Stimulated activated naive CD8-positive, alpha-beta T cell treated with anti-CD3 and anti-CD28 coated beads, Interleukin-15, amount 100 ng/mL, for 72 hours (primary cell): ENCODE measurements at regions not wholly inside any gene's neighbourhood (a gene's known extent, or its start where the extent isn't known, plus 50 kb on each side); places are given as distances from the start of the nearest gene placed in this dataset.

ENCODE experiments used
- ATAC-seq: fragments of 150-1000 bp; cut with Tn5 transposase; 2 replicates; pipeline ENCODE4 v1.10.0; 2021; ENCODE audit warnings: mild to moderate bottlenecking, moderate library complexity
- DNase-seq, 2 donors: peaks; one replicate each; pipeline ENCODE4 v3.0.0; 2021 to 2022
- H3K27ac Mint-ChIP-seq, 2 donors: one replicate each; pipeline ENCODE4 v1.8.0; 2022; ENCODE audit warnings: mild to moderate bottlenecking in 2 of 2, mixed read lengths in 2 of 2, moderate library complexity in 2 of 2
- H3K27me3 Mint-ChIP-seq: one replicate; pipeline ENCODE4 v1.8.0; 2022; ENCODE audit warnings: mixed read lengths
- H3K4me1 Mint-ChIP-seq: one replicate; pipeline ENCODE4 v1.8.0; 2022; ENCODE audit warnings: mild to moderate bottlenecking, mixed read lengths
- H3K4me3 Mint-ChIP-seq, 2 donors: one replicate each; pipeline ENCODE4 v1.8.0; 2022; ENCODE audit warnings: mild to moderate bottlenecking in 2 of 2, mixed read lengths in 2 of 2, moderate library complexity in 1 of 2
- H3K9me3 Mint-ChIP-seq, 2 donors: one replicate each; pipeline ENCODE4 v1.8.0; 2022; ENCODE audit warnings: mixed read lengths in 2 of 2

- H3K4me3 Mint-ChIP-seq: no peak overlapping the region
- H3K4me1 Mint-ChIP-seq: no peaks in the 10 kb centered on the region
- ATAC-seq (no peak), DNase-seq (no peak)
- H3K27me3 Mint-ChIP-seq: peaks cover 2% of the 10 kb centered on the region
- H3K27ac Mint-ChIP-seq: no peak overlapping the region
- no peaks in the 10 kb centered on the region for H3K9me3 Mint-ChIP-seq
These were observed 67.7 kb downstream of the AKR1B1 start for GRCh38 chr7:134391223-134391622.

DNA sequence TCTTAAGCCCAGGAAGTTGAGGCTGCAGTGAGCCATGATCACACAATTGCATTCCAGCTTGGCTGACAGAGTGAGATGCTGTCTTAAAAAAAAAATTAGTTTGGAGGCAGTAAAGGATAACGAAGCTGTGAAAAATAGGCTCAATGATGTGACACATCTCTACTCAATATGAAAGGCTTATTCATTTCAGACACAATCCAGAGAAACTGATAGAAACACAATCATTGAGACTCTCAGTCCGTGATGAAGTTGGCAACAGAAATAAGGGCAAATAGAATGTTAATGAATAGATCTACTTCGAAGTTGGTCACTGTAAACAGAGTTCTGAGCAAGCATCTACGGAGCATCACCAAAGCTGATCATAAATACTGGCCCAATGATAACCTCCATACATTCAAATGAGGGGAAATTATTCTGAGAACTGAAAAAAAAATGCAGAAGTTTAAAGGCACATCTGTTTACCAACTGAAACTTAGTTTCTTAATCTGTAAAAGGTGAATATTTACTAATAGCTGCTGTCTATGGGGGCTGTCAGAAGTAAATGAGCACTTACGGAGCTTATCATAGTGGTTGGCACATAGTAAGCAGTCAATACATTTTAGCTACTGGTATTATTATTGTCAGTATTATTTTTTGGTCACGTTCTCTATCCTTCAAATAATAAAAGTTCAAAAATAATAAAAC lies 70.4 kb downstream of the AKR1B1 start:
- no peak for ATAC-seq

DNA sequence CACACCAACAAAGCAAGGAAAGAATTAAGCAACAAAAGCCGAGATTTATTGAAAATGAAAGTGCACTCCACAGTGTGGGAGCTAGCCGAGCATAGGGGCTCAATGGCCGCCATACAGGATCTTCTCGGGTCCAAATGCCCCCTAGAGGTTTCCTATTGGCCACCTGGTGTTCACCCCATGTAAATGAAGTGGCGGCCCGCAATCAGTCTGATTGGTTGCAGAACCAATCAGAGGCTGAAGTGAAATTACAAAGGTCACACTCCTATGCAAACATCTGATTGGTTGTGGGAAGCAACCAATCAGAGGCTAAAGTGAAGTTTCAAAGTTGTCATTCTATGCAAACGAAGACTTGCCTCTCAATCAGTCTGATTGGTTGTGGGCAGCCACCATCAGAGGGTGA lies 61.8 kb upstream of the SLC35B4 start:
- ATAC-seq (no peak), DNase-seq (no peak)
- H3K9me3 Mint-ChIP-seq: no peaks in the 10 kb centered on the region
- H3K4me3 Mint-ChIP-seq: no peak overlapping the region
- H3K4me1 Mint-ChIP-seq: no peaks in the 10 kb centered on the region
- no peak overlapping the region for H3K27ac Mint-ChIP-seq
- peaks cover 38% of the 10 kb centered on the region for H3K27me3 Mint-ChIP-seq

More for the DNA sequence above, 70.4 kb downstream of the AKR1B1 start:
- no peak for DNase-seq
- no peak overlapping the region for H3K27ac Mint-ChIP-seq
- no peaks in the 10 kb centered on the region for H3K27me3 Mint-ChIP-seq
- no peaks in the 10 kb centered on the region for H3K9me3 Mint-ChIP-seq
- H3K4me3 Mint-ChIP-seq: no peak overlapping the region
- H3K4me1 Mint-ChIP-seq: no peaks in the 10 kb centered on the region

- DNase-seq (no peak), ATAC-seq (no peak)
- Mint-ChIP-seq H3K9me3 (no peaks in the 10 kb centered on the region), H3K27ac (no peak overlapping the region), H3K4me1 (no peaks in the 10 kb centered on the region), H3K4me3 (no peak overlapping the region), H3K27me3 (peaks cover 48% of the 10 kb centered on the region)
These were observed 60.0 kb upstream of the SLC35B4 start for GRCh38 chr7:134376693-134377092.

DNA sequence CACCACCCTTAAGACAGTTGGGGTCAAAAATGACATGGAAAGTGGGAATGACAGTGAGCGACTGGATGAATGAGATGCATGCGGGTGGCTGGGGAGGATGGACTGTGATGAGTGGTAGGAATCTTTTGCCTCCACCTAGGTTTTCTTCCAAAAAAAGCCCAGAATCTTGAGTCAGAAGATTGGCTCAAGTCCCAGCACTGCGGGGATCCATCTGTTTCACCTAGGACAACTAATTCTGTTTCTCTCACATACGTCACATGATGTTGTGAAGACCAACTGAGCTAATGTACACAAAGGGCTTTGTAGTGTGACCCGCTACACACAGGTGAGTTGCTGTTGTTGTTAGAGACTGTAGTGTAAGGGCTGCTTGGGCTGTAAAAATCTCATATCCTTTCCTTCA lies 58.5 kb upstream of the SLC35B4 start:
- DNase-seq (no peak), ATAC-seq (no peak)
- Mint-ChIP-seq H3K4me3 (no peak overlapping the region), H3K27ac (no peak overlapping the region), H3K27me3 (peaks cover 55% of the 10 kb centered on the region), H3K4me1 (no peaks in the 10 kb centered on the region), H3K9me3 (no peaks in the 10 kb centered on the region)

DNA sequence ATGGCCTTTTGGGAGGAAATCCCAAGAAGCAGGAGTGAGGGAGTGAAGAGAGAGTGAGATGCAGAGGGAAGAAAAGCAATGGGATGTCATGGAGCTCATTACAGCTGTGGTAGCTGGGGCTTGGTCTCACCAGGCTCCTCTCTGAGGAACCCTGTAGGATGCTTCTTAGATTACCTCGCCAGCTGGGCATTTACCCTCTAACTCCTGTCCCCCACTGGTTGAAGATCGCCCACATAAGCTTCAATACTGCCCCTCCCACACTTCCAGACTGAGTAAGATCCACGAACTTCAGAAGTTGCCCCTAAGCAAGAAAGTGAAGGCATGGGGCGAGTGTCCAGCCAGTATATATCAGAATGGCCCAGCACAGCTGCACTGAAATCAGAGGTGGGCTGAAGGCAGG lies 58.1 kb upstream of the SLC35B4 start:
- Mint-ChIP-seq H3K4me3 (no peak overlapping the region), H3K4me1 (no peaks in the 10 kb centered on the region), H3K27me3 (peaks cover 59% of the 10 kb centered on the region), H3K9me3 (no peaks in the 10 kb centered on the region), H3K27ac (no peak overlapping the region)
- DNase-seq (no peak), ATAC-seq (no peak)

DNA sequence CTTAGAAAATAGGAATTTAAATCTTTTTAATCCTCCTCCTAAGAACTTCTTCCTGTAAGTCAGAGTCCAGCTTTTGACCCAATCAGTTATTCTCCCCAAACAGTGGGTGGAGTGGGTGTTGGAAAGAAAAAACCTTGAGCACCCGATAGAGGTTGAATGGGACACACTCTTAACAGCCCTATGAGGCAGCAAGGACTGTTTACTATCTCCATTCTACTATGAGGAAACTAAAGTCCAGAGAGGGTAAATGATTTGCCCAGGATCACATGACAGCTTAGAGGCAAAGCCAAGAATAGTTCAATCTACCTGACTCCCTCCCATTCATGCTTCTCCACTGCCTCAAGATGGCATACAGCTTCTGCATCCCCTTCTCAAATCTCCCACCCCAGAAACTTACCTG lies 57.6 kb upstream of the SLC35B4 start:
- Mint-ChIP-seq H3K9me3 (no peaks in the 10 kb centered on the region), H3K27me3 (peaks cover 64% of the 10 kb centered on the region), H3K4me3 (no peak overlapping the region), H3K27ac (no peak overlapping the region), H3K4me1 (no peaks in the 10 kb centered on the region)
- DNase-seq (no peak), ATAC-seq (no peak)

DNA sequence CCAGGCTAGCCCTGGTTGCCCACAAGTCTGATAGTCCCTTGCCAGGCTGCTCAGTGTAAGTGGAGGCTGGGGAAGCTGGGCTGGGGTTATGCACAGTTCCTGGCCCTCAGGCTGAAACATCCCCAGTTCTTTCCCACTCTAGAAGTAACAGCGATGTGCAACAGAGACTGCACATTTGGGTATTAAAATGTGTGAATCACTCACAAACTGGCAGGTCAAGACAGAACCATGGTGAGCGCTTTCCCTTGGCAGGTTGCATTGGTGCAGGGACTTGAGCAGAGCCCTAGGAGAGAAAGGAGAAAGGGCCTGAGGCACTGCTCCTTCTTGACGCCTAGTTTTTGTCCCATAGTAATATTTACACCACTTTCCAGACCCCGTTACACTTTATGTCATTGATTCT lies 56.1 kb upstream of the SLC35B4 start:
- Mint-ChIP-seq H3K27ac (peak overlapping the region in 1 of 2 donors; percentile 83), H3K4me1 (no peaks in the 10 kb centered on the region), H3K9me3 (no peaks in the 10 kb centered on the region), H3K27me3 (peaks cover 66% of the 10 kb centered on the region), H3K4me3 (no peak overlapping the region)
- ATAC-seq (no peak), DNase-seq (no peak)

GRCh38 chr7:134371971-134372370 lies 55.2 kb upstream of the SLC35B4 start:
- H3K27ac Mint-ChIP-seq: no peak overlapping the region
- ATAC-seq (no peak), DNase-seq (no peak)
- no peaks in the 10 kb centered on the region for H3K4me1 Mint-ChIP-seq
- H3K4me3 Mint-ChIP-seq: no peak overlapping the region
- H3K9me3 Mint-ChIP-seq: no peaks in the 10 kb centered on the region
- peaks cover 57% of the 10 kb centered on the region for H3K27me3 Mint-ChIP-seq

- no peak for ATAC-seq
- no peak for DNase-seq
- Mint-ChIP-seq H3K9me3 (no peaks in the 10 kb centered on the region), H3K27ac (no peak overlapping the region), H3K4me3 (no peak overlapping the region), H3K4me1 (no peaks in the 10 kb centered on the region), H3K27me3 (peaks cover 54% of the 10 kb centered on the region)
These were observed 54.8 kb upstream of the SLC35B4 start for GRCh38 chr7:134371536-134371935.

GRCh38 chr7:134370135-134370534 lies 53.4 kb upstream of the SLC35B4 start:
- H3K27ac Mint-ChIP-seq: peak overlapping the region; percentile 38 to 51

DNA sequence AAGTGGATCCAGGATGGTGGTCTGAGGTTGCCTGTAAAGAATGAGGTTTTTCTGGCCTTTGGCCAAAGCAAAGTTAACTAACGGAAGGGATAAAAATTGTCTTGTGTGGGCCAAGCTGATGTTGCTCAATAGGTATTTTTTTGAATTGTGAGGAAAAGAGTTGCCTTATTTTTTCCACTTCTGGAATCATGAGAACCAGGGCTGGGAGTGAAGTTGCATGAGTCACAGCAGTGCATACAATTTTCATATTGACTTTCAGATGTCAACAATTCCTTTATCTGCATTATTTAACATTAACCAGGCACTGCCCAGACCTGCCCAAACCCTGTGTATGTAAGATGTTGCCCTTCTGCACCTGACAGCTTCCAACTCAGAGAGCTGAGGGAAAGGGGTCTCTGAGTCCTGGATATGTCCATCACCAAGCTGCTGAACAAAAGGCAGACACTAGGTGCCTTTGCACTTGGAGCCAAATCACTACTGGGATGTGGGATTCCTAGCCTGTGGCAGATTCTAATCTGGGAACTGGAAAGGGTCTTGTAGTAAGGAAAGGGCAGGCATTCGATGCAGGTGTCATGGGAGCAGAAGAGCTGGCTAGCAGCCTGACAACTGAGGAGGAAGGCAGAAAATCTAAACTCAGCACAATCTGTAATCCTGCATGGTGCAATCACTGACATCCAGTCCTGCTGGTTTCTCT lies 52.3 kb upstream of the SLC35B4 start:
- Mint-ChIP-seq H3K27me3 (peaks cover 44% of the 10 kb centered on the region), H3K4me1 (no peaks in the 10 kb centered on the region), H3K4me3 (no peak overlapping the region), H3K27ac (no peak overlapping the region), H3K9me3 (no peaks in the 10 kb centered on the region)
- no peak for ATAC-seq
- no peak for DNase-seq

More at GRCh38 chr7:134370135-134370534, 53.4 kb upstream of the SLC35B4 start:
- Mint-ChIP-seq H3K4me1 (no peaks in the 10 kb centered on the region), H3K9me3 (no peaks in the 10 kb centered on the region), H3K4me3 (no peak overlapping the region), H3K27me3 (peaks cover 48% of the 10 kb centered on the region)
- DNase-seq (no peak), ATAC-seq (no peak)

- ATAC-seq: no peak
- H3K27me3 Mint-ChIP-seq: peaks cover 45% of the 10 kb centered on the region
- no peaks in the 10 kb centered on the region for H3K9me3 Mint-ChIP-seq
These were observed 51.4 kb upstream of the SLC35B4 start for GRCh38 chr7:134367956-134368749.

More at GRCh38 chr7:134367956-134368749, 51.4 kb upstream of the SLC35B4 start:
- no peak for DNase-seq
- H3K27ac Mint-ChIP-seq: no peak overlapping the region
- no peaks in the 10 kb centered on the region for H3K4me1 Mint-ChIP-seq
- no peak overlapping the region for H3K4me3 Mint-ChIP-seq
